Ishikawa (cell line): ENCODE measurements at regions not wholly inside any gene's neighbourhood (a gene's known extent, or its start where the extent isn't known, plus 50 kb on each side); places are given as distances from the start of the nearest gene placed in this dataset.

Source experiments
- CEBPB ChIP-seq: IDR thresholded peaks from 2 replicates; pipeline ENCODE4 v1.6.1; 2012
- CREB1 ChIP-seq: IDR thresholded peaks from 2 replicates; pipeline ENCODE4 v1.6.1; 2012; ENCODE audit warnings: low read depth
- EGR1 ChIP-seq: IDR thresholded peaks from 2 replicates; pipeline ENCODE4 v1.6.1; 2012
- EP300 ChIP-seq: IDR thresholded peaks from 2 replicates; pipeline ENCODE4 v1.6.1; 2012; ENCODE audit warnings: borderline replicate concordance
- FOXM1 ChIP-seq: IDR thresholded peaks from 2 replicates; pipeline ENCODE4 v1.6.1; 2012; ENCODE audit warnings: low read depth, borderline replicate concordance
- NFIC ChIP-seq: IDR thresholded peaks from 2 replicates; pipeline ENCODE4 v1.6.1; 2012
- RAD21 ChIP-seq: IDR thresholded peaks from 2 replicates; pipeline ENCODE4 v1.6.1; 2012; ENCODE audit warnings: low read depth
- REST ChIP-seq: IDR thresholded peaks from 2 replicates; pipeline ENCODE4 v1.6.1; 2012; ENCODE audit warnings: low read depth, mild to moderate bottlenecking
- TAF1 ChIP-seq: IDR thresholded peaks from 2 replicates; pipeline ENCODE4 v1.6.1; 2012; ENCODE audit warnings: low read depth, mild to moderate bottlenecking
- TCF12 ChIP-seq: IDR thresholded peaks from 2 replicates; pipeline ENCODE4 v1.6.1; 2012; ENCODE audit warnings: low read depth
- TEAD4 ChIP-seq: IDR thresholded peaks from 2 replicates; pipeline ENCODE4 v1.6.1; 2012
- USF1 ChIP-seq: IDR thresholded peaks from 2 replicates; pipeline ENCODE4 v1.6.1; 2012
- YY1 ChIP-seq: IDR thresholded peaks from 2 replicates; pipeline ENCODE4 v1.6.1; 2012; ENCODE audit warnings: low read depth
- ZBTB7A ChIP-seq: IDR thresholded peaks from 2 replicates; pipeline ENCODE4 v1.6.1; 2012; ENCODE audit warnings: low read depth
- TF ChIP-seq, protein P1 (sequence below): IDR thresholded peaks from 2 replicates; pipeline ENCODE4 v1.6.1; 2012

DNA sequence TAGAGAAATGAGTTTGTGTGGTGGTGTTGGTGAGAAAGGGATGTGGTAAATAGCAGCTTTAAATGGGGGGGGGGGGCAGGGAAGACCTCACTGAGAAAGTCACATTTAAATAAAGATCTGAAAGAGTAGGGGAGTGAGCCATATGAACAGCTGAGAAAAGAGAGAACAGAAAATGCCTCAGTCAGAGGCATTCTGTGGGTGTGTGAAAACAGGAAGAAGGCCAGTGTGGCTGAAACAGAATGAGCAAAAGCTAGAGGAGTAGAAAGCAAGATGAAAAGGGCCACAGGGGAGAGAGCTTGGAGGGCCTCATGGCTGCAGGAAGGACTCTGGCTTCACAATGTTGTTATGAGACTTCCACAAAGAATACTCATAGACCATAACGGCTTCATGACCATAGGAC, 783.3 kb downstream of the ZPLD1 start:
- TF ChIP-seq TAF1 (no peak), CREB1 (no peak), YY1 (no peak), CEBPB (no peak), FOXM1 (no peak), NFIC (no peak), RAD21 (no peak), TEAD4 (no peak), USF1 (no peak), ZBTB7A (no peak), EP300 (no peak), REST (no peak), EGR1 (no peak), TCF12 (no peak)
- TF ChIP-seq, protein P1, sequence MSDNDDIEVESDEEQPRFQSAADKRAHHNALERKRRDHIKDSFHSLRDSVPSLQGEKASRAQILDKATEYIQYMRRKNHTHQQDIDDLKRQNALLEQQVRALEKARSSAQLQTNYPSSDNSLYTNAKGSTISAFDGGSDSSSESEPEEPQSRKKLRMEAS: no peak

GRCh38 chr3:103218793-103219192, 784.0 kb downstream of the ZPLD1 start:
- TF ChIP-seq FOXM1: no peak
- no peak for TF ChIP-seq TCF12
- no peak for TF ChIP-seq ZBTB7A
- no peak for TF ChIP-seq EP300

DNA sequence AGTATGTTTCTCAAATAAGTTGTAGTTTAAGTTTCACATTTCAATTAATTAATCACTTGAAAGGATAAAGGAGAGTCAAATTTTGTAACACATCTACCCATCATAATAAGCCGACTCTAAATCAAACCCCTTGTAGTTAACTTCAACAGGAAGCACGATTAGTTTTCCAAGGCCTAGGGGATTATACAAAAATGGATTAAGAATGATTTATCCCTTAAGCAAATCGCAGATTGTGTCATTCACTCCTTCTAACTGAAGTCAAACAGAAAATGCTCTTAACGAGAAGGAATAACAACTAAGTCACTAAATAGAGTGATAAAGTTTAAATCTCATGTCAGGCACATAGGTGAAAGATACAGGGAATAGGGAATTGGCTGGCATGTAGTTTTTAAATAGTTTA, 792.8 kb downstream of the ZPLD1 start:
- TF ChIP-seq FOXM1 (no peak), TEAD4 (no peak), USF1 (no peak), YY1 (no peak), TCF12 (no peak), TAF1 (no peak), ZBTB7A (no peak), CREB1 (no peak), EGR1 (no peak), NFIC (no peak), EP300 (no peak), RAD21 (no peak), REST (no peak), CEBPB (no peak)
- TF ChIP-seq, protein P1: no peak

- TF ChIP-seq NFIC (no peak), FOXM1 (no peak), TEAD4 (no peak), RAD21 (no peak)
Measured at GRCh38 chr3:103247459-103247858, 812.6 kb downstream of the ZPLD1 start.

- TF ChIP-seq, protein P1: no peak
- no peak for TF ChIP-seq ZBTB7A
- no peak for TF ChIP-seq CEBPB
- TF ChIP-seq RAD21: no peak
- no peak for TF ChIP-seq EGR1
- no peak for TF ChIP-seq TAF1
- no peak for TF ChIP-seq USF1
- TF ChIP-seq CREB1: no peak
- TF ChIP-seq YY1: no peak
- no peak for TF ChIP-seq REST
- TF ChIP-seq FOXM1: no peak
- no peak for TF ChIP-seq TEAD4
- TF ChIP-seq TCF12: no peak
- TF ChIP-seq NFIC: no peak
- TF ChIP-seq EP300: no peak
Measured at GRCh38 chr3:103269287-103269686, 834.5 kb downstream of the ZPLD1 start.
